GM19468 (cell line): ENCODE measurements at regions not wholly inside any gene's neighbourhood (a gene's known extent, or its start where the extent isn't known, plus 50 kb on each side); places are given as distances from the start of the nearest gene placed in this dataset.
"Not testable (repeated sequence)": the region's sequence is repeated elsewhere in the genome, so short reads cannot be mapped to it uniquely, and the experiment has no call there.

Source experiments
- ATAC-seq: cut with Tn5 transposase; IDR thresholded peaks from one replicate; pipeline ENCODE4 v1.9.1; 2021; ENCODE audit warnings: mild to moderate bottlenecking, moderate library complexity, moderate number of reproducible peaks; ENCODE audit not compliant: unreplicated experiment; ENCODE audit errors: extremely low read depth

DNA sequence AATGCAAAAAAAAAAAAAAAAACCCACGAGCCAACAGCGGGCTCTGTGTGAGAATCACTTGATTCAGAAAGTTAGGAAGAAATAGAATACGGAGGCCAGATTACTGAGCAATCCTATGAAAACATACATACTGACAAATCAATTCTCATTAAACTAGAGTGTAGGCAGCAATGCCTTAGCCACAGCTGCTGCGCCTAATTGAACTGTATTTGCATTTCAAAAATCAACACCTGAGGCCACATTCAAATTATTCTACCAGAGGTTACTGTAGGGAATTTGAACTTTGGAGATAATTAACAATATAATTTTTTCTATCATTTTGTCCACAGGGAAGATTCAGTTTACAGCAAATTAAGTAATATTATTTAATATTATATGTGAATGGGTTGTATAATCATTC is 138.4 kb upstream of the PLD5 start:
- no peak for ATAC-seq

DNA sequence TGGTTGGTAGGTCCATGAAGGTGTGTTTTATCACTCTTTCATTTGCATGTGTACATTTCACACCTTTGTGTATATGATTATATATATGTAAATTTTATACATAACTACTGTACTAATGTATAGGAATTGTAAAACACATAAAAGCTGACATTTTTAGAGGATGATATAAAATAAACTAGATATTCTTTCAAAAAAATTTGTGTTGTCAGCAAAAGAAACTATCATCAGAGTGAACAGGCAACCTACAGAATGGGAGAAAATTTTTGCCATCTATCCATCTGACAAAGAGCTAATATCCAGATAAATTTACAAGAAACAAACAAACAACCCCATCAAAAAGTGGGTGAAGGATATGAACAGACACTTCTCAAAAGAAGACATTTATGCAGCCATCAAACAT is 129.3 kb upstream of the PLD5 start:
- not testable (repeated sequence) for ATAC-seq

DNA sequence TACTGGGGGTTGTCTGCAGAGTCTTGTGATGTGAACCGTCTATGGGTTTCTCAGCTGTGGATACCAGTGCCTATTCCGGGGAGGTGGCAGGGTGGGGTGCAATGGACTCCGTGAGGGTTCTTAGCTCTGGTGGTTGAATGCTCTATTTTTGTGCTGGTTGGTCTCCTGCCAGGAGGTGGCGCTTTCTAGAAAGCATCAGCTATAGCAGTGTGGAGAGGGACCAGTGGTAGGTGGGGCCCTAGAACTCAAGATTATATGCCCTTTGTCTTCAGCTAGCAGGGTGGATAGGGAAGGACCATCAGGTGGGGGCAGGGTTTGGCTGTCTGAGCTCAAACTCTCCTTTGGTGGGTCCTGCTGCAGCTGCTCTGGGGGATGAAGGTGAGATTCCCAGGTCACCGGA is 127.3 kb upstream of the PLD5 start:
- ATAC-seq, result no peak

DNA sequence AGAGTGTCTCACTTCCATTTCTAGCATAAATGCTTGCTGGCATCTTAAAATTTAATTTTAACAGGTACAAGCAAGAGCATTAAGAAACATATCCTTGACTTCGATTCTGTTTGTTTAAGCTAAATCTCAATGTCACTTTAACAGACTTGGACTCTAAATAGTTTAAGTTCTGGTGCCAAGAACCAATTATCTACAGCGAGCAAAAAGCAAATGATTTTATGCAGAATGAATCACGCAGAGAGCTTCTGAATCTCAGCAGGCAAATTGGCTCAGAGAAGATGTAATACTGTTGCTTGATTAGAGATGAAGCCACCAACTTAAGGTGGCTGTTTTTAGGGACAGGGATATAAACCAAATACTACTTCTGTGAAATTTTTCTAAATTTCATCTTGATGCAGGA is 117.0 kb upstream of the PLD5 start:
- ATAC-seq, result no peak

DNA sequence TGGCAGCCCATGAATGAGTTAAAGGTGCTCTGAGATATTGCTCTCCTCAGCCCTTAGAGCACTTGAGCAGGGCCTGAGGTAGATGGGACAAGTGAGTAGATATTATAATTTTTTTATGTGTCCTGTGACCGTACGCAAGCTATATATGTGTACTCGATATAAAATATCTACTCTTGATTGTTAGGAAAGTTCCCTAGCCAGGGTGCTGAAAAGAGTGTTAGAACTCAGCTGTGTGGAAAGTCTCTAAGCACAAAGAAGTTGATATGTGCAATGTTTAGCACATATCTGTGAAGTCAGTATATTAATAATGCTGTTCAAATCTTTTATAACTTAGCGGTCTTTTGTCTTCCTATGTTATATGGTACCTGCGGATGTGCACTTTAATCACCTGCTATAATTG is 114.6 kb upstream of the PLD5 start:
- no peak for ATAC-seq

DNA sequence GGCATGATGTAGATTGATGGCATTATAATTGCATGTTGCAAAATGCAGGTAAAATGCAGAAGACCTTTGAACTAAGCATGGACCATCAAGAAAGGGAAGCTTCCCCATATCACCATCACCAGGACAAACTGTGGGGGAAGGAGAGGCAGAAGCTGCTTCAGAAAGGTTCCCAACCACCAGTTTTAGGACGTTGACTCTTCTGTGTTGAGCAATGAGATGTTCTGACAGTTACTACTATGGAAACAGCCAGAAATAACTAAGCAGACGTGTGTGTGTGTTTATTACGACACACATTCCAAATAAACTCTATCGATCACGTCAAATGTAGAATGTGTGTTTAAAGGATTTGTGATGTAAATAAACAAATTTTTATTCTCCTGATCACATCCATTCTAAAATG is 110.2 kb upstream of the PLD5 start:
- ATAC-seq, result no peak

DNA sequence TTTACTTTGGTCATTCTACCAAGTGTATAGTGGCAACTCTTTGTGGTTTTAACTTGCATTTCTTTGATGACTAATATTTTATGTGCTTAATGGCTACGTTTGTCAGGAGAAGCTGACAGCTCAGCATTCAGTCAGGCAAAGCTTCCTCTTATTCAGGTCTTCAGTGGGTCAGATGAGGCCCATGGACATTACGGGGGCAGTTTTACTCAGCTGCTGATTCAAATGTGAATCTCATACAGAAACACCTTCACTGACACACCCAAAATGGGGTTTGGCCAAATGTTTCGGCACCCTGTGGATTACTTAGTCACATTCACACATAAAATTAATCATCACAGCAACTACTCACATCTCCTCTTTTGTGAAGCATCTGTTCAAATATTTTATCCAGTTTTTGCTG is 104.9 kb upstream of the PLD5 start:
- ATAC-seq, result no peak

DNA sequence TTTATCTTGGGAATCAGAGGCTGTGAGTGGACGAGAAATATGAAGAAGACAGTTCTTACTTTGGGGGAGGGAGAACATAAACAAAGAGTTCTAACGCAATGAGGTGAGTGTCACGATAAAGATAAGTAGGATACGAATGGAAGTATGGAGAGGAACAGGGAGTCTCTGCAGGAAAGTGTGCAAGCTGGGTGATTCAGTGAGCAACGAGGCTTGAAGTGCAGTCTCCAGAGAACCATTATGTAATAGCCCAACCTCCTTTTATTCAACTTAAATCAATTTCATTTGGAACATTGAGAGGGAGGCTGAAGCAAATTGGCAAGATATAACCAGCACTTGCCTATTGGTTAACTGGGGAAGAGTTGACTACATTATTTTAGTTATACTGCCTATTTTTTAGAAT is 99.3 kb upstream of the PLD5 start:
- ATAC-seq, result no peak

DNA sequence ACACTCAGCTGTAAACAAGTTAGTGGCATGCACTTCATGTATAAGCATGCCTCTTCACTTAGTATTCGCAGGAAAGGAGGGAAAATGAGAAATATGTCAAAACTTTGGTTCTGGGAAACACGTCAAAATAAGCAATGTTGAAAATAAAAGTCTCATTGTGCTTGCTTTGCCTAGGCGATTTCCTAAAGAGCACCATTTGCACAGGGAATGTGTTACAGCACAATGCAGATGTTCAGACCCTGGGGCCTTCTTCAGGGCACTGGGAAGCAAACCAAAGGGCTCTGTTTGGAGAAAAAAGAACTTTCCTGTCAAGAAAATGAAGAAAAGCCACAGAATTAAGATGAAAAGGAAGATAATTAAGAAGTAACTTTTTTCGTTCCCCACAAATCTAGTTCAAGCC is 98.6 kb upstream of the PLD5 start:
- ATAC-seq, result no peak

DNA sequence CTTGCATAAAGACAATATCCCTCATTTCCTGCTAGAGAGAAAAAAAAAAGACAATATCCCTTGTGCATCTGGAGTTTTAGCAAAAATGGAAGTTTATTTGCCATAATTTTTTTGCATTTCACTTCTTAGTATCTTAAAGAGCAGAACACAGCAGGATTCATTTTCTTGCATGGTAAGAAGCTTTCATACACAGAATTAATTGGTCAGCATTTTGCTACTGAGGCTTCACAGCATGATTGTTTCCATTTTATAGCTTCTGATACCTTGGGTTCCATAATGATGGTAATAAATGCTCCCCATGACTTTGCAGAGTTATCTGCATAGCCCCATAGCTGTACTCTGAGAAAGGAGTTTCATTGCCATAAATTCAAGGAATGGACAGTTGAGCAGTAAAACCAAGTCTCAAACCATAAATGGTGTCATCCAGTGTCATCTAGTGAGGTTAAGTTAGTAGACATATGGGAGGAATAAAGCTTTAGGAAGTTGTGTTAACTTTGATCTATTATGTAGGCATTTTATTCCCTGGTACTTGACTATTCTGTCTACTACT is 88.8 kb upstream of the PLD5 start:
- ATAC-seq, result no peak

DNA sequence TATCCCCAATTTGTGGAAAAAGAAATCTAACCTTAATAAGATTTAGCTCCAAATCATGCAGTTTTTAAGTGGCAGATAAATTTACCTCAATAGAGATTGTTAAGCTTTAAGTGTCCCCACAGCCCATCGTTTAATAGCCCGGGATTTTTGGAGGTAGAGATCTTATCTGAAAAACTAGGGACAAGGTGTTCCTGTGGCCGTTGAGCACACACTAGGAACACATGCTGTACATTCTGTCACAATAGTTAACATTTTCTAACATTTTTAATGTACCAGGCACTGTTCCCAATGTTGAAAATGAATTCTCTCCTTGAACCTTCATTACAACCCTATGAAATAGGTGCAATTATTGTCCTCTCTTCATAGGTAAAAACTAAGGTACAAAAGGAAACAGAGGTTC is 85.7 kb upstream of the PLD5 start:
- ATAC-seq, result no peak

DNA sequence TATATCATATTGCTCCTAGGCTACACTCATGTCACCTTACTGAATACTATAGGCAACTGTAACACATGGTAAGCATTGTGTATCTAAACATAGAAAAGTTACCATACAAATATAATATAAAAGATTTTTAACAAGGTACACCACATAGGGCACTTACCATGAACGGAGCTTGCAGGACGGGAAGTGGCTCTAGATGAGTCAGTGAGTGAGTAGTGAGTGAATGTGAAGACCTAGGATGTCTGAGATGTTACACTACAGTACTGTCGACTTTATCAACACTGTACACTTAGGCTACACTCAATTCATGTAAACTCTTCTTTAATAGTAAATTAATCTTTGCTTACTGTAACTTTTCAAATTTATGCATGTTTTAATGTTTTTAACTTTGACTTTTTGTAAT is 81.0 kb upstream of the PLD5 start:
- ATAC-seq, result no peak

DNA sequence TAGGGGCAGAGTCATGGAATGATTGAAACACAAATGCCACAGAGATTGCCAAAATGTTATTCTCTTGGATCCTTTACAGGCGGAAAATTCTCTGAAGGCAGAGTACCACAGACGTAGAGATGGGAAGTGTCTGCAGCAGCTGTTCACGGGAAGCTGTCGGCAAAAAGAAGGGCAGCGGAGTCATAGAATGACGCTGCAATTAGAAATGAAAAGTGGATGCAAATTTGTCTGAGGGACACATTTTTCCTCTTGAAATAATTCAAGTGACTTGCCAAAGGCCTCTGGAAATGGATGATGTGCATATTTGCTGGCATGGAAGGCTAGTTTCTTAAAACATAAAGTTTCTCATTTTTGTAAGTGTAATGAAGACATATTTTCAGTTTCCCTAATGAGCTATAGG is 77.5 kb upstream of the PLD5 start:
- no peak for ATAC-seq

DNA sequence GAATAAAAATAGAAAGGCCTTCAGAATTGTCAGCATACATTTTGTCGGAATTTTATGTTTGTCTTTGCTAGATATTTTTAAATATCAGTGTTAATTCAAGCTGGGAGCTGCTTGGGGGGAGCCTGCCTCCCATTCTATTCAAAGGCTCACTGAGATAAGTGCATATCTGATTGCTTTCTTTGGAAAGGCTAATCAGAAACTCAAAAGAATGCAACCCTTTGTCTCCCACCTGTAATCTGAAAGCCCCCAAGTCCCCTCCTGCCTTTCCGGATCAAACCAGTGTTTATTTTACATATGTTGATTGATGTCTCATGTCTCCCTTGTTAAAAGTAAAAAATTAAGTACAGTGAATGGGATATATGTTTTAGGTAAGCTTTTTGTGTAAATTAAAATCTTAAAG is 69.3 kb upstream of the PLD5 start:
- not testable (repeated sequence) for ATAC-seq

DNA sequence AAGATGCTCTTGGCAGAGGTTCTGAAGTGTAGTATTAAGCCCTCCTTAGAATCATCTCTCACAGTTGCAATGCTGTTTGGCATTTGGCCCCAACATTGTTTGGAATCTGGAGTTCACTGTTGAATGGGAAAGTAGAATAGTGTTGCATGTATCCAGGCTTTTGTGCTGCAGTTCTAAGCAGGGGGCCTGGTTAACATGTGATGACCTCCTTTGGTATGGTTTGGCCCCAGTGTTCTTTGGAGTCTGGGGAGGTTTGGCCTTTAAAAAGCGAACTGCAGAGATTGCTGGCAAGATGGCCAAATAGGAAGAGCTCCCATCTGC is 61.8 kb upstream of the PLD5 start:
- ATAC-seq, result no peak

DNA sequence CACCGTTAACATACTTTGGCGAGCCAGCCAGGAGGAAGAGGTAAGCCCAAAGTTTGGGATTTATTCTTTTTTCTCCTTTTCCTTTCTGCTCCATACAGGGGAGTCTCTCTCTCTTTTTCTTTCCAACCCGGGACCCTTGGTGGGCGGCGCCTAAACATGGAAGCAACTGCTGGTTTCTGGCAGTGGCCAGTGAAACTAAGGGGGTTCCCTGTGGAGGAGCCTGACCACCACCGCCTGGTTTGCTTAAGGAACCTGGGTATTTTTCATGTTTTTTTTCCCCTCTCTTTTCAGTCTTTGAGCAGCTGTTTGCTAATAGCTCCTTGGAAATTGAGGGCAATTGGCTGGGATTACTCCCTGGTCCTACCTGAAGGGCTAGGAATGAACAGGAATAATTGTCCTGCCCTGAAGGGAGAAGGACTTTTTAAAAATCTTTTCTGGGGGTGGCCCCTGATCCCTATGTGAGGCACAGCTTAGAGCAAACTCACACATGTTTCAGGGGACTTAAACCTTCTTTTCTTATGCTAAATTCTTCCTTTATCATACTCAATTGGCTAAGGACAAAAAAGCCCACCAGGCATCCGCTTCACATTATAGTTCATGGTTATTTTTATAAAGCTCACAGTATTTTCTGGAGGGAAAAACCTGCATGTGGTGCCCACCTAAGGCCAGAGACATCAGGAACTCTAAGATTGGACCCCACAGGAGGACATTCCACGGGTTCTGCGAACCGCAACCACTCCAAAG is 61.3 kb upstream of the PLD5 start:
- no peak for ATAC-seq

DNA sequence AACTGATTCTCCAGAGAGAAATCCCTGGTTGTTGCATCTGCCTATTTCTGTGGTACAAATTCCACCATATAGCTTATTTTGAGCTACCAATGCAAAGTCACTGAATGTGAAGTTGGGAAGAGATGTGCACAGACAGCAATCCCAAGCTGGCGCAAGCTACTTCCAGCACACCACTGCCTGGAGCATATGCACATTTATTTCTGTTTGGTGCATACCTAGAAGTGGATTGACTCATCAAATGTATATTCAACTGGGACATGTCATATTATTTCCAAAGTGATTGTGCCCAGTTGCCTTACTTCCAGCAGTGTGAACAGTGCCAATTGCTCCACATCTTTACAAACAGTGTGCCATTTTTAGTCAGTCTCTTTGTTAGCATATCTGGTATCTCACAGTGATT is 58.2 kb upstream of the PLD5 start:
- no peak for ATAC-seq

DNA sequence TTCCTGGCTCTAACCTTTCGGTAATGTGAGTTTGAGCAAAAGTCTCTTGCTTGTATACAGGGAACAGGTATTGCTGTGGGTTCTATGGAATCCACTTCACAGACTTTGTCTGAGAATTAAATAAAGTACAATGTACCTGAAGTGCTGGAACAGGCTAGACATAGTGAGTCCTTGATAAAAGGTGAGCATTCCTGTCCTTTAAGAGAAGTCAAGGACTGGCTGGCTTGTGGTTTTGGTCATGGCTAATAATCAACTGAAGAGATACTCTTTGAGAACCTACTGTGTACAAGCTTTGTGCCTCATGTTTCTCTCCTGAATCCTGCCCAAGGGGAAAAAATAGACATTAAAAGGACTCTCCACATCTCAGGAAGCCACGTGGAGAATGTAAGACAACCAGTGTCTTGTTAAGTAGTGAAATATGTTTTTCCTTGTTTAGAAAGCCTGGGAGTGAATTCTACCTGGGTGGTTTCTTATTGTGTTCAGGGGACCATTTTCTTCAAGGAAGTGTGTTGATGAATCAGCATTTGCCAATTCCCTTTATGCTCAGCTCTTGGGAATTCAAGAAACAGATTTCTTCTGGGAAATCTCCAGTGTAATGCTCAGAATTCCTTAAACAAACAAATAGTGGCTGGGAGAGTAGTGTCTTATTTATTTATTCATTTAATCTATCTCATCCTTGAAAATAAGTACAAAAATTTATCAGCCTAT is 55.2 kb upstream of the PLD5 start:
- no peak for ATAC-seq
